ENCODE measurements at regions not wholly inside any gene's neighbourhood (a gene's known extent, or its start where the extent isn't known, plus 50 kb on each side); places are given as distances from the start of the nearest gene placed in this dataset.
"Not testable (repeated sequence)": the region's sequence is repeated elsewhere in the genome, so short reads cannot be mapped to it uniquely, and the experiment has no call there.

DNA sequence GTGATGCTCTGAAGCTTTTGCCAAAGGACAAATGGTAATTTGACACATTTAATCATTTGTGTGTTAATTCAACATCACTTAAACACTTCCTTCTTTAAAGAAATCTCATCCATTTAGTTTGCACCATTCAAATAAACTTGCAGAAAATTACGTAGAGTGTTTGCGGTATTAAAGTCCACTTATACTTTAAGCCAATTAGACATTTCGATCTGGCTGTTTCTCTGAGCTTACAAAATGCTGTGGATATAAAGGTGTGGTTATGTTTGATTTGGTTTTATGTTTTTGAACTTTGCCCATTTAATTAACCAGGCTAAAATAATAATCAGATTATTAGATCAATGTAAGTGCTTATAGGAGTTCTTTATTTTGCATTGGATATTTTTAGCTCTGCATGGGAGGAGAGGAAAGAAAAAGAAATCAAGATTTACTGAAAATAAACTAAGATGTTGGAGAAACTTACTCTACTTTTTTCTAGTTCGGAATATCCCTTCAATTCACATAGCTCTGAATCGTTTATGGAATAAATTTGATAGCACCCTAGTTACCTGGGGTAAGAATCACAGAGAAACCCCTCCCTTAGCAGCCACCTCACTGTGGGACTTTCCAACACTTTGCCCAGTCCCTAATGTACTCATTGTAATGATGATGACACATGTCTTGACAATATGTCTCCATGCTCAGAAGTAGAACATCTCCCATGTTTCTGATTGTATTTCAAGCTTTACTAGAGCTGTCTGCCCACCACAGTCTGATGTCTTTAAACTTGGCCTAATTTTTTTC lies 268.0 kb downstream of the BTG1 start:
- no peak for DNase-seq

DNA sequence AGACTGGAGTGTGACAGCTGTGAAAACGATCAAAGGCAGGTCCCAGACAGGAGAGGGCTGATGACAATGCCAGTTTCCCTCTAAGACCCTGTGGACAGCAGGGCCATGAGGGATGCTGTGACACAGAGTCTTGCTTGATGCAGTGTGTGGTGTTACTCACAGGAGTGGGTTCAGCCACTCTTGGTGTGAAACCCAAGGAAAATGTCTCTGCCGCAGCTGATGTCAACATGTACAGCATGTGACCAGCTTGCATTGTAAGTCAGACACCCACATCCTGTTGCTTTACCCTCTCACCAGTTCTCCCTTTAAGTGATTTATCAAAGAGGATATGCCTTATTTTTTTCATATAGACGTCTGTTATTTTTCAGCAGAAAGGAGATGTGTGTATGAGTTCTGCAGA lies 268.6 kb downstream of the BTG1 start:
- DNase-seq: no peak

DNA sequence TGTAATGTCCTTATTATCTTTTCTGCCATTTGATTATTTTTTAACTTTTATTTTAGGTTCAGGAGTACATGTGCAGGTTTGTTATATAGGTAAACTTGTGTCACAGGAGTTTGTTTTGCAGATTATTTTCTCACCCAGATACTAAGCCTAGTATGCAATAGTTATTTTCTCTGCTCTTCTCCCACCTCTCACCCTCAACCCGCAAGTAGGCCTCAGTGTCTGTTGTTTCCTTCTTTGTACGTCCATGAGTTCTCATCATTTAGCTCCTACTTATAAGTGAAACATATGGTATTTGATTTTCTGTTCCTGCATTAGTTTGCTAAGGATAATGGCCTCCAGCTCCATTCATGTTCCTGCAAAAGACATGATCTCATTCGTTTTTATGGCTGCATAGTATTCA lies 270.0 kb downstream of the BTG1 start:
- DNase-seq: not testable (repeated sequence)

DNA sequence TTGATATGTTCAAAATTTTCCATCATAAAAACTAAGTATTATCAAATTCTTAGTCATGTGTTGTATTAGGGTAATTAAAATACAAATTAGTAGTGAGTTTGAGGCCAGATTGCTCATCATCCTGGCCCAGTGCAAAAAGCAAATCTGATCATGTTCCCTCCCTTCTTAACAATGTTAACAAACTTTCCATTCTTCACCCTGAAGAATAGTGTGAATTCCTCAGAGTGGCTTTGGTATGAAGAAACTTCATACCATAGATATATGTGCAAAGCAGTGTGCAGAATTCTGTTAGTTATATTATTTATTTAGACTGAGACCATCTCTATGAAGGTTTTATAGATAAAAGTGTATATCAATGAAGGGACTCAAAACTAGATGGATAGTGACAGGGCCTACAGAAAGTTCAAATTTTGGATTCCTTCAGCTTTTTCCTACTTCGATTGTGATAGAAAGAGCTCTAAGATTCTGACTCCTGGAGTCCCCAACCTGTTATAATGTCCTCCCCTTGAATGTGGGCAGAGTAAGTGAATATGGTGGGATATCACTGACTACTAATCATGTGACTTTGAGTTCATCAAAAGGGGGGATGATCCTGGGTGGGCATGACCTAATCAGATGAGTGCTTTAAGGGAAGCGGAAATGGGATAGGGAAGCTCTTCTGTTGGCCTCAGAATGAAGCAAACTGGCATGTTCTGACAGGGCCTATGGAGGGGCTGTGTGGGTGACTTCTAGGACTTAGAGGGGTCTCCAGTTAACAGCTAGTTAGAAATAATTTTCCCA lies 271.4 kb downstream of the BTG1 start:
- no peak for DNase-seq

DNA sequence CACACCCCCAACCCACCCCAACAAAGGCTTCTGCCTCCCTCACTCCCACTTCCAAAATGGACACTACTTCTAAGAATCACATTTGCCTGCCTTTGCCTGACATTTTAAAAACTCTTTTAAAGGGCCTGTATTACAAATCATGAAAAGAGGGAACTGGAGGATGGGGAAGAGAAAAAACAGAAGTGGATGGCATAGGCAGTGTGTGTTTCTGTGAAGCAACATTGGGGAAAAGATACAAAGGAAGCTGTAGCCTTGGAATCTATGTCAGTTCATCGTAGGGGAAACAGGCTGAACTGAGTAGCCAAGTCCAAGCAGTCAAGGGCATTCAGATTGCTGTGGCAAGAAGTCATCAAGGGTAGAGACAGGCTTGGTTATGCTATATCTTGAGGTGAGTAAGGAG lies 273.9 kb downstream of the BTG1 start:
- DNase-seq: no peak

DNA sequence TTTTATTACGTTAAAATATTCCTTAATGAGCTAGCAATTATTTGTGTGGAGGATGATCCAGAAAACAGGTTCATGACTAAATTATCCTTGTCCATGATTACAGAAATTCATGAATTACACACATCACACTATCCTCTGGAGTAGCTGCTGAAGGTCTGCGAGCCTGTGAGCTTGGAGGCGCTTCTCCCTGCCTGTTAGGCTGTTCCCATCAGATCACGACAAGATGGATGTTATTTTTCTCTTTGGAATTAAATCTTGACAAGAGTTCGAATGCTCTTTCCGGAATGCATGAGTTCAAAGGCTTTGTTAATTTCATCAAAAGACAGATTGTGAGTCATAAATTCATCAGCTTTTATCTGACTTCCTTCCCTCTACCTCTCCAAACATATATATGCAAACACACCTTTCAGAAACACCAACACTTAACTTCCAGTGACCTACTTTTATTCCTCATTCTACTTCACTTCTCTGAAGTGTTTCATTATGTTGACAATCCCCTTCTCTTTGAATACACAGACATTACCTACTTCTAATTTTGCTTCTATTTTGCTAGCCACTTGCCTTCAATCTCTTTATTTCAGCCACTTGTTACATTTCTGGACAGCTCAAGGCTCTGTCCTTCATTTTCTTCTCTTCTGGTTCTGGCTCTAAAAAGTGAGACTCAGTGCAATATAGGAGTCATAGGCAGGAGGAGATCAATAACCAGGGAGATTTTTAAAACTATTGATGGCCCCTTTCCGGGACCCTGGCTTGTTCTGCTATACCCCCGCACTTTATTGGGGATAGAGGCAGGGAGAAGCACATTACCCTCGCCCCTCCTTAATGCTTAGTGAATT lies 274.6 kb downstream of the BTG1 start:
- no peak for DNase-seq

DNA sequence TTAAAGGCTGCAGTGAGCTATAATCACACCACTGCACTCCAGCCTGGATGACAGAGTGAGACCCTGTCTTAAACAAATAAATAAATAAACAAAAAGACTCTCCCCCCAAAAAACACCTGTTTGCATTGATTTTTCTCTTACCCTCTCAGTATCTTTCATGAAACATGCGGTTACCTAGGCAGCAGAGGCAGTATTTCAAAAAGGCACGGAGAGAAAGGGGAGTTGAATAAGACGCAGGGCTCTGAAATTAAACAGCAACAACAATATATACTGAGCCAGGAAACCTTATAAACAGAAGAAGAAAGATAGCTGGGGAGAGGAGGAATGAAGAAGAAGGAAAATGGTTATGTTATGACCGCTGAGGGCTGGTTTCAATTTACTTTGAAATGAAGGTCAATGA lies 277.6 kb downstream of the BTG1 start:
- DNase-seq: no peak

DNA sequence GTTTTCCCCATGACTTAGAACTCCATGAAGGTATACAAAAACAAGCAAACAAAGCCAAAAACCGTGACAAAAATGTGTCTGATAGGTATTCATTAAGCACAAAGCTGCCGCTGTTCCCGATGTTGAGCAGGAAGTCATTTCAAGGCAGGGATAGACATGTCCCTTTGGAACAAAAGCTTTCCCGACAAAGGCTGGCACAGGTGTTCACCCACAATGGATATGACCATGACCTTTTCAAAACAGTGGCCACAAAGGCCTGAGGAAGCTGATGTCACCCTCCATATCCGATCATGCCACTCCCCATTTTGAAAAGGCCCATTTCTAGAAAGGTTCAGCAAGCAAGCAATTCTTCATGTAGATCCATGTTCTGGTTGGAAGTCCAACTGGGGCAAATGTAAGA lies 279.1 kb downstream of the BTG1 start:
- no peak for DNase-seq

DNA sequence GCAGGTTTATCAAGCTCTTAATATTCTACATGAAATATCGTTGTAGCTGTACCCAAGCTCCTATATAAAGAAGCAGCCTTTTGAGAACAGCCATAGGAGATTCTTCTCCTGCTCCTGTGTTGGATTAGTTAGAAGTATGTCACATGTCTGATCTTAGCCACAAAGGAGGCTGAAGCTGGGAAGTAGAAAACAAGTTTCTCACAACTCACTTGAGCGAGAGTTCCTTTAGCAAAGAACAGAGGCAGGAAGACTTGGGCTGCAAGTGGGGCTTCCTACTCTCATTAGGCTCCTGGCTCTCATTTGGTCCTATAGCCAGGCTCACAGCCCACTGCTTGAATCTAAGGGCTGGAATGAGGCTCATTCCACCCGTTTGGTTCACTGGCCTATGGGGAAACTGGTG lies 281.9 kb downstream of the BTG1 start:
- DNase-seq: no peak

DNA sequence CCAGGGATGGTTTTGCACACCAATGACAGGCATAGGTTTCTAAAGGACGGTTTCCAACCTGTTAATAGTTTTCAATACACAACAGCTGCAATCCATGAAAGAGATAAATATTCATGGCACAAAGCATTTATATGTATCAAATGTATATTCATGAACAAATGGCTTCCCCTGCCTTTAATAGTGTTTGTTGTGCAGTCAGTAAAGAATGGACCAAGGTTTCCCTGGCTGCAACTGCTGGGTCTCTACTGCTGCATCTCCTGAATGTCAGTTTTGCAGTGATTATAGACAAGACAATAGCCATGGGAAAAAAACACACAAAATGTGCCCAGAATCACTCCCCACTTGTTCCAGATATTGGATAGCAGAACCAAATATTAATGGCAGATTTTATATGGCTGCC lies 284.1 kb downstream of the BTG1 start:
- no peak for DNase-seq

DNA sequence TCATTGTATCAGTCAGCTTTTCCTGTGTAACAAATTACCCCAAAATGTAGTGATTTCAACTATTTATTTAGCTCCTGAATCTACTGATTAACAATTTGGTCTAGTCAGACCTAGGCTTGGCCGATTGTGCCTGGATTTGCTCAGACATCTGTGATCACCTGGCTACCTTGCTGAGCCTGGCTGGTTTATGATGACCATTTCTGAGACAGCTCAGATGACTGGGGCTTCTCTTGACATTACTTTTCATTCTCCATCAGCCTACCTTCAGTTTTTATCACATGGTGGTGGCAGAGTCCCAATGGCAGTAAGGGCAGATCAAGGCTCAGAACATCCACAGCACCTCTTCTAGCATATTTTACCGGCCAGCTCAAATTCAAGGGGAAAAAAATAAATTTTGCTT lies 286.3 kb downstream of the BTG1 start:
- DNase-seq: no peak

DNA sequence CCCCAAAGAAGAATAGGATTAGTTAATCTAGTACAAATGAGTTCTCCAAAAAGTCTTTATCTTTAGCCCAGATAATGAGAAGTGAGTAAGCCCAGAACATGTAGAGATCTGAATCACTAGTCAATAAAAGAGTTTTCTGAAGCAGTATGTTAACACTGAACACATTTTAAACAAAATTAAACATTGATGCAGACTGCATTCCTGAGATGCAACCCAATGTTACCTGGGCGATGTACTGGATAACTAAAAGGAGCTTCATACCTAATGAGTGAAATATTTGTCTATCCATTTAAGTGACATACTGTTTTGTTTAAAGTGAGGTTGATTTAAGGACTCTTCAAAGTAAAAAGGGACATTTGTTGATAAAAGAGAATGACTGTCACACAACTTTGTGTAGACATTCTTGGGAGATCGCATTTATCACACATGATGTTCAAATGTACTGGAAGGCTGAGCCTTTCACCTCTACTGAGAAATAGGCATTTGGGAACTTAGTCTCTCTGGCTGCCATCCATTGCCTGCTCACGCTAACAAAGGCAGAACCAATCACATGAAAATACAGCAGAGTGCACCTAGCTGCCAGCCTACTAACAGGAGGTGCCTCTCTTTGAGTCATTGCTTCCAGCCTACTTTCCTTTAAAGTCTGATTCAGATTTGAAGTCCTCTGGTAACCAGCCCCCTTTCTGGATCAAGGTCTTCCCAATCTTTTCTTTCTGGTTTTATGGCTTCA lies 287.7 kb downstream of the BTG1 start:
- no peak for DNase-seq

DNA sequence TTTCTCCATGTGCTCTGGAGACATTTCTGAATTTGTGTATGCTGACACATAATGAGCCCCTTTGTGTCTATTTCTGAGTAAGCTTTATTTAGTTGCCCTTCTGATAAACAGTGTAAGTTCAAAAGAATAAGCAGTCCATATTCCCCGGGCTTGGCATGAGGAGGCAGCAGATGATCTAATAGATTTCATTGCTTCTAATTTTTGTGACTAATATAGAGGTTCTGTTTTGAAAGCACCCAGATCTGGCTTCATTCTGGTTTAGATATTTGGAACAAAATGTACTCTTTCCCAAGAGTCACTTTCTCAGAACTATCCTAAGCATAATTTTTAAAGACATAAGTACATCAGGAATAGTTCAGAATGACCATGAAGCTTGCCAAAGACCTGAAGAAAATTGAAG lies 290.9 kb downstream of the BTG1 start:
- no peak for DNase-seq

DNA sequence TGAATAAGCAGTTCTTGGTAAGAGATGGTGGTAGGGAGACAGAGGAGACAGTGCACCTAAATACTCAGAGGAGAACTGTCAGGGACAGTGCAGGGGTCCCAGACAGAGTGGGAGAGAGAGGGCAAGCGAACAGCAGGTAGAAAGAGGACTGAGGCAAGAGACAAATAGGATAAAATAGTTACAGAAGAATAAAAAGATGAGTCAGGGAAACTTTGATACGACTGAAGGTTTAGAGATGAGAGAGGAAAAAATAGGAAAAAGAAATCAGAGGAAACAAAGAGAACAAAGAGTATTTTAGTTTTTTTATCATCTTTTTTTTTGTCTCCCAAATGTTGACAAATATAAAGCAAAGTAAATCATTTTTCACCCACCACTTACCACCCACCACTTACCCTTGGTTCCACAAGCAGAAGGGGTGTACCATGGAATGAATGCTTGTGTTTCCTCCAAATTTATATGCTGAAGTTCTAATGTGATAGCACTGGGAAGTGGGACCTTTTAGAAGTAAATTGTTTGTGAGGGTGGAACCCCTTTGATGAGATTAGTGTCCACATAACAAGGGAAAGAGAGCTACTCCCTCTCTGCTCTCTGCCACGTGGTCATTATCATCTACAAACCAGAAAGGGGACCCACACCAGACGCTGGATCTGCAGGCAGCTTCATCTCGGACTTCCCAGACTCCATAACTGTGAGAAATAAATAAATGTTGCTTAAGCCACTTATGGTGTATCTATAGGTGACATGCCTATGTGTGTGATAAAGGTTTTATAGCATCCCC lies 292.1 kb downstream of the BTG1 start:
- no peak for DNase-seq

DNA sequence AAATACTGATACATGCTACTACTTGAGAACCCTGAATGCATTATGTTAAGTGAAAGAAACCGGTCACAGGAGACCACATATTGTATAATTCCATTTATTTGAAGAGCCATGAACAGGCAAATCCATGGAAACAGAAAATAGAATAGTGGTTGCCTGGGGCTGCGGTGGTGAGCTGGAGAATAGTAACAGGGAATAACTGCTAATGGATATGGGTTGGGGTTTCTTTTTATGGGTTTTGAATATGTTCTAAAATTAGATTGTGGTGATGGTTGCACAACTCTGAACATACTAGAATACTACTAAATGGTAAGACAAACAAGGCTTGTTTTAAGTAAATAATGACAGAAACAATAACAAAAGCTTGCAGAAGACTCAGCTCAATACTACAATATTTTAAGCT lies 293.0 kb downstream of the BTG1 start:
- no peak for DNase-seq

DNA sequence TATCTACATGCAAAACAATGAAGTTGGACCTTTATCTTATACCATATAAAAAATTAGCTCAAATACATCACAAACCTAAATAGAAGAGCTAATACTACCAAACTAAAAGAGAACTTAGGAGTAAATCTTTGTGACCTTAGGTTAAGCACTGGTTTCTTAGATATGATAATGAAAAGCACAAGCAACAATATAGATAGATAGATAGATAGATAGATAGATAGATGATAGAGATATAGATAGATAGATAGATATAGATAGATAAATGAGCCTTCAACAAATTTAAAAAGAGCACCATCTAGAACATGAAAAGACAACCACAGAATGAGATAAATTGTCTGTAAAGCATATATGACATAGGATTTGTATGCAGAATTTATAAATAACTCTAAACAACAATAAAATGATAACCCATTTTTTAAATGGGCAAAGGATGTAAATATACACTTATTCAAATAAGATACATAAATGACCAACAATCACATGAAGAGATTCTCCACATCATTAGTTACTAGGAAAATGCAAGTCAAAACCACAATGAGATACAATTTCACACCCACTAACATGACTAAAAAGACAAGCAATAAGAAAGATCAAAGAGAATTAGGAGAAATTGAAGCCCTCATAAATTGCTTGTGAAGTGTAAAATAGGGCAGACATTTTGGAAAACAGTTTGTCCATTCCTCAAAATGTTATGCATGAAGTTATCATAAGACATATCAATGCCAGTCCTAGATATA lies 293.7 kb downstream of the BTG1 start:
- DNase-seq: no peak

DNA sequence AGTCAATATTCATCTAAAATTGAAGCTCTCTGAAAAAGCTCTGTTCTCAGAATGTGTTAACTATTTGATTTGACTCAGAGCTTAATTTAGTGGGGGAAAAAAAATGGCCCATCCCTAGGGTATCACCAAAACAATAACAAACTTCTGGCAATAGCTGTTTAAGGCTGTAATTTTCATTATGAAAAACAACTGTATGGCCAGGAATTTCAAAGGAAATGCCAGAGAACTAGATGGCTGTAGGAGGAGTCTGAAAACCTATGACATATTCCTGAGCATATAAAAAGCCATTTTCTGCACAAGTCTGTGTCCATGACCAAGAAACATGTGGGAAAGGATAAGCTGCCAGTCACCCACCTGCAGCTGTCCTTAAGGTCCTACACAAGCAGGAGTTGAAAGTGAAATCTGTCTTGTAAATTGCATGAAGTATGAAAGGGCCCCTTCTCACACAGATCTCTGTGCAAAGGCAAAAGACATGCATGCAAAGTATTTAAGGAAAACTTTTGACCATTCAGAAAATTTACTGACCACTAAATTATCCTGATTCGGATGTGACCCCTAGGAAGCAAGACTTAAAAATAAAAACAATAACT lies 299.1 kb downstream of the BTG1 start:
- no peak for DNase-seq

DNA sequence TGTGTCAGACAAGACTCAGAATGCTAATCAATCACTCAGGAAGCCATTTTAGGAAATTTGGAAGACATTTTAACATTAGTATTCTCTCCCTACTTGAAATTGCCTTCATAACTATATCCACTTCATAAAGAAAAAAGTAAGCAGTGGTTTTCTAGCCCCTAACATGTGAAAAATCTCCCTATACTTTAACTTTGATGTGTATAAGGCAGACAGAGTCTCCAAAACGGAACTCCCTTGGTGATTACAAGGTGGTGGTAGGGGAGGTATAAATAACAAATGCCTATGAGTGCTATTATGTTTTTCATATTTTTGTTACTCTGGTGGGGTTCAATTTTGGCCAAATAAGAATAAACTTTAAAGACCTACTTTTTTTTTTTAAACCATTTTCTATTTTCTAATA lies 300.3 kb downstream of the BTG1 start:
- DNase-seq: no peak

DNA sequence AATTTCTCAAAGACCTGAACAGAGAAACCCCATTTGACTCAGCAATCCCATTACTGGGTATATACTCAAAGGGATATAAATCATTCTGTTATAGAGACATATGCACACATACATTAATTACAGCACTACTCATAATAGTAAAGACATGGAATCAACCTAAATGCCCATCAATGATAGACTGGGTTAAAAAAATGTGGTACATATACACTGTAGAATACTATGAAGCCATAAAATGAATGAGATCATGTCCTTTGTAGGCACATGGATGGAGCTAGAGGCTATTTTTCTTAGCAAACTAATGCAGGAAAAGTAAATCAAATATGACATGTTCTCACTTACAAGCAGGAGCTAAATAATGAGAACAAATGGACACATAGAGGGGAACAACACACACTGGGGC lies 303.8 kb downstream of the BTG1 start:
- no peak for DNase-seq

DNA sequence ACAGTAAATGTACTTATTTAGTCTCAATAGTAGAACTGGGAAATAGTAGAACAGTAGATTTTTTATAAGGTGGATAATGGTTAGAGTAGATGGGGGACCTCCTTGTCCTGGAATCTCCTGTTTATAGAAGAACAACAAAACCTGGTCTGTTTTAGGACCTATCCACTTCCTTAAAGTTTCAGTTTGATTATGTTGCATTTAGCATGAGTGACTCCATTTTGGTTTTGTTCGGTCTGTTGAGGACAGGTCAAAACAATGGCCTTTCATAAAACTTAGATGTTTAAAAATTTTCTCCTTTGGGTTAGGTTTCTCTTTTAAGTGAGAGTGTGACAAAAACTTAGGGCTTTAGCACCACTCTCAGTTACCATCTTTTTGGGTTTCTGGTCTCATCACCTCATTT lies 308.9 kb downstream of the BTG1 start:
- DNase-seq: no peak

DNA sequence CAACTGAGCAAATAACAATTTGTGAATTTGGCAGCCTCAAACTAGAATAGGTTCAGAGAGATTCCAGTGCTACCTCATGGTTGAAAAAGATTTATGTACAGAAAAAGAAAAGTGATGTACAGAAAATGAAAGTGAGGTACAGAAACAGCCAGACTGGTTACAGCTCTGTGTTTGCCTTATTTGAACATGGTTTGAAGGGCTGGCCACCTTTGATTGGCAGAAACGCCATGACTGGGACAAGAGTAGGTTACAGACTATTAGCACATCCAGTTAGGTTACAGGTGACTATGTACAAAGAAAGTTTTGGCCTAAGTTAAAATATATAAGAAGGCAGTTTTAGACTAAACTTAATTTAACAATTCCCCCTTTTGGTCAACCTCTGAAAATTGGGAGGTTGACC lies 309.4 kb downstream of the BTG1 start:
- DNase-seq: no peak
